CD4-positive, alpha-beta T cell (primary cell): ENCODE measurements at regions not wholly inside any gene's neighbourhood (a gene's known extent, or its start where the extent isn't known, plus 50 kb on each side); places are given as distances from the start of the nearest gene placed in this dataset.

Experiments
- ATAC-seq: fragments of 200-7000 bp; cut with Tn5 transposase; one replicate; pipeline ENCODE4 v1.10.0; 2022; ENCODE audit warnings: mild to moderate bottlenecking; ENCODE audit not compliant: poor library complexity
- CTCF ChIA-PET: fragments of 350-600 bp; sonication (Branson Sonifier 250); formaldehyde crosslinking; loops from one replicate; lab custom pipeline; 2021; ENCODE audit warnings: antibody characterized with exemption, inconsistent platforms; lab: Charles Lee
- POLR2A ChIA-PET: fragments of 350-600 bp; sonication (Branson Sonifier 250); formaldehyde crosslinking; loops from one replicate; lab custom pipeline; 2021; ENCODE audit warnings: antibody characterized with exemption, inconsistent platforms; lab: Charles Lee
- DNase-seq, 14 experiments: peaks; one replicate each; pipeline ENCODE4 v3.0.0-alpha.2; 2013 to 2020; ENCODE audit warnings: mixed read lengths in 2 of 14
- H3K27ac ChIP-seq, 2 donors: one replicate each; pipeline versions ENCODE4 v1.5.1 to v1.7.0; 2013; ENCODE audit warnings: low read length in 2 of 2, low read depth in 1 of 2, mild to moderate bottlenecking in 1 of 2
- H3K27me3 ChIP-seq, 2 experiments: 1 replicate in 1 of 2; 2 replicates in 1 of 2; pipeline versions ENCODE4 v1.6.1 to v1.7.0; 2013; ENCODE audit warnings: low read length in 2 of 2, control low read depth in 1 of 2, mild to moderate bottlenecking in 1 of 2, moderate library complexity in 1 of 2; ENCODE audit not compliant: insufficient read depth in 2 of 2, control insufficient read depth in 1 of 2
- H3K36me3 ChIP-seq: one replicate; pipeline ENCODE4 v1.6.1; 2013; ENCODE audit warnings: low read length, control low read depth; ENCODE audit not compliant: insufficient read depth
- H3K4me1 ChIP-seq: one replicate; pipeline ENCODE4 v1.6.1; 2013; ENCODE audit warnings: low read length, control low read depth; ENCODE audit not compliant: insufficient read depth
- H3K4me3 ChIP-seq: one replicate; pipeline ENCODE4 v1.5.1; 2013; ENCODE audit warnings: mild to moderate bottlenecking, low read length, moderate library complexity
- H3K9me3 ChIP-seq, 2 experiments: 1 replicate in 1 of 2; 2 replicates in 1 of 2; pipeline versions ENCODE4 v1.6.1 to v1.7.0; 2013; ENCODE audit warnings: low read length in 2 of 2, mild to moderate bottlenecking in 2 of 2, control low read depth in 1 of 2, moderate library complexity in 1 of 2; ENCODE audit not compliant: control insufficient read depth in 1 of 2, insufficient read depth in 1 of 2
- H3K27ac Mint-ChIP-seq: one replicate; pipeline ENCODE4 v1.8.0; 2020; ENCODE audit warnings: mixed read lengths
- H3K27me3 Mint-ChIP-seq: one replicate; pipeline ENCODE4 v1.8.0; 2021; ENCODE audit warnings: mixed read lengths
- H3K36me3 Mint-ChIP-seq: one replicate; pipeline ENCODE4 v1.8.0; 2021; ENCODE audit warnings: low read depth, mixed read lengths
- H3K4me1 Mint-ChIP-seq: one replicate; pipeline ENCODE4 v1.8.0; 2021; ENCODE audit warnings: low read depth, mixed read lengths
- H3K4me3 Mint-ChIP-seq: one replicate; pipeline ENCODE4 v1.8.0; 2020; ENCODE audit warnings: mild to moderate bottlenecking, mixed read lengths
- H3K9me3 Mint-ChIP-seq: one replicate; pipeline ENCODE4 v1.8.0; 2020; ENCODE audit warnings: mixed read lengths
- intact Hi-C, 2 experiments: fragments of 100-400 bp; cut with DNase I in 1 of 2; cut with micrococcal nuclease in 1 of 2; formaldehyde crosslinking; loops; one replicate each; pipeline versions ENCODE4 v1.15.1 to v1.9.0; 2023 to 2025; cut with DNase I, micrococcal nuclease
- TF ChIP-seq, protein P1 (sequence below): fragments of 200-600 bp; IDR thresholded peaks from one replicate; pipeline ENCODE4 v1.8.0; 2022; ENCODE audit warnings: antibody characterized with exemption, mild to moderate bottlenecking

DNA sequence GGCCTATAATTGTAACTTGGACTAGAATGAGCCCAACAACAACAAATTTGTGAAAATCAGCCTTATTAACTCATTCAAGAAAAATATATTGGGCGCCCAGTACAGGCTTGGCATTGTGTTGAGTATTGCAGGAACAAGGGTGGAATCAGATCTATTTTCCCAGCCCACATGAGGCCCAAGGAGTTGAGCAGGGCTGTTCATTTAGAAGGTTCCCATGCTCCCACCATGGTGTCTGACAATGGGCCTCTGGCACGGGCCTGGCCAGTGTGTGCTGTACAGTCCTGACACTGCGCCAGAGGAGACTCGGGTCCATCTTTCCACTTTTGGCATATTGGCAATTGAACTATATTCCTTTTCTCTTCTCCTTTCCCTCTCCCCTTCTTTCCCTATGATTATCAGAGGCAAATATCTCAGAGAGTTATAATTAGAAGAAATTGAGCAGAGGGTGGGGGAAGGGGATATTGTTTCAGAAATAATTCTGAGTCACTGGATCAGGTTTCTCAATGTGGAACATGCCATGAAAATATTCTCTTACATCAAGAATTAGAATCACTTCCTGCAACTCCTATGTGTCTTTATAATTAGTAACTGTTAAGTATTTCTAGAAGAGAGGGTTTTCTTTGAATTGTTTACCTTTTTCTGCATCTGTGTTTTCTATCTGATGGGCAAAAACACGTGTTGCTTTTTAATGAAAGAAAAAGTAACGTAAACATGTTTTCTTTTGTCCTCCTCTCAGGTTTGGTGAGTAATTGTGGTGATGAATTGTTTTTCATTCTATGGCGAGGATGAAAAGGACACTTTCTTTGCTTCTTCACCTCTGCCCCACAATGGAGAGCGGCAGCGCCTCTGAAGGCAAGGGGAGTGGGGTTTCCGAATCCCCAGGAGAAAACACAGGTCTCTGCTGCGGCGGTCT is 209.4 kb downstream of the FOXA2 start:
- Histone ChIP-seq H3K9me3 (peaks cover 0 to 3% of the 10 kb centered on the region in 2 experiments), H3K4me3 (no peak overlapping the region), H3K27me3 (no peaks in the 10 kb centered on the region), H3K36me3 (no peaks in the 10 kb centered on the region), H3K4me1 (no peaks in the 10 kb centered on the region), H3K27ac (no peak overlapping the region)
- intact Hi-C loops: no loop called here
- H3K27me3 Mint-ChIP-seq: no peaks in the 10 kb centered on the region
- no peak overlapping the region for H3K4me3 Mint-ChIP-seq
- no peak for ATAC-seq
- no peak overlapping the region for H3K27ac Mint-ChIP-seq
- TF ChIP-seq, protein P1, sequence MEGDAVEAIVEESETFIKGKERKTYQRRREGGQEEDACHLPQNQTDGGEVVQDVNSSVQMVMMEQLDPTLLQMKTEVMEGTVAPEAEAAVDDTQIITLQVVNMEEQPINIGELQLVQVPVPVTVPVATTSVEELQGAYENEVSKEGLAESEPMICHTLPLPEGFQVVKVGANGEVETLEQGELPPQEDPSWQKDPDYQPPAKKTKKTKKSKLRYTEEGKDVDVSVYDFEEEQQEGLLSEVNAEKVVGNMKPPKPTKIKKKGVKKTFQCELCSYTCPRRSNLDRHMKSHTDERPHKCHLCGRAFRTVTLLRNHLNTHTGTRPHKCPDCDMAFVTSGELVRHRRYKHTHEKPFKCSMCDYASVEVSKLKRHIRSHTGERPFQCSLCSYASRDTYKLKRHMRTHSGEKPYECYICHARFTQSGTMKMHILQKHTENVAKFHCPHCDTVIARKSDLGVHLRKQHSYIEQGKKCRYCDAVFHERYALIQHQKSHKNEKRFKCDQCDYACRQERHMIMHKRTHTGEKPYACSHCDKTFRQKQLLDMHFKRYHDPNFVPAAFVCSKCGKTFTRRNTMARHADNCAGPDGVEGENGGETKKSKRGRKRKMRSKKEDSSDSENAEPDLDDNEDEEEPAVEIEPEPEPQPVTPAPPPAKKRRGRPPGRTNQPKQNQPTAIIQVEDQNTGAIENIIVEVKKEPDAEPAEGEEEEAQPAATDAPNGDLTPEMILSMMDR: no peak
- H3K4me1 Mint-ChIP-seq: peaks cover 21% of the 10 kb centered on the region
- CTCF ChIA-PET: no interaction called here
- no peaks in the 10 kb centered on the region for H3K9me3 Mint-ChIP-seq
- POLR2A ChIA-PET: no interaction called here
- DNase-seq: no peak
- H3K36me3 Mint-ChIP-seq: no peaks in the 10 kb centered on the region

DNA sequence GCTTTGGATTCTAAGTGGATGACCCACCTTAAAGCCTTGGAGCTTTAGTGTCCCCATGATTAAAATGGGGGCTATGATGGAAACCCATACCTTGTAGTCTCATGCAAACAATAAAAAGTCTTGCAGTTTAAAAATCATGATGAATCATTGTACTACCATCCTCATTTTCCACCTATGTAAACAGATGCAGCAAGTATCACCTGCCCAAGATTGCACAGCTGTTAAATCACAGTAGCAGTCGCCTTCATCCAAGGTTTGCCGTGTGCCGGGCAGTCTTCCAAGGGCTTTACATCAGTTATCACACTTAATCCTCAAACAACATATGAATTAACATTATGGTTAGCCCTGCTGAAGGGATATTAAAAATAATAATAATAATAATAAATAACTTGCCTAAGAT is 210.3 kb downstream of the FOXA2 start:
- TF ChIP-seq, protein P1: no peak
- H3K9me3 ChIP-seq: peaks cover 0 to 3% of the 10 kb centered on the region in 2 experiments
- Mint-ChIP-seq H3K4me1 (peaks cover 28% of the 10 kb centered on the region), H3K36me3 (no peaks in the 10 kb centered on the region), H3K27me3 (no peaks in the 10 kb centered on the region), H3K27ac (no peak overlapping the region), H3K4me3 (no peak overlapping the region), H3K9me3 (no peaks in the 10 kb centered on the region)
- no peaks in the 10 kb centered on the region for H3K36me3 ChIP-seq
- ATAC-seq (no peak), DNase-seq (no peak)
- no peak overlapping the region for H3K4me3 ChIP-seq
- no peaks in the 10 kb centered on the region for H3K4me1 ChIP-seq
- intact Hi-C loops: no loop called here
- POLR2A ChIA-PET: no interaction called here
- CTCF ChIA-PET: no interaction called here
- no peaks in the 10 kb centered on the region for H3K27me3 ChIP-seq
- no peak overlapping the region for H3K27ac ChIP-seq

DNA sequence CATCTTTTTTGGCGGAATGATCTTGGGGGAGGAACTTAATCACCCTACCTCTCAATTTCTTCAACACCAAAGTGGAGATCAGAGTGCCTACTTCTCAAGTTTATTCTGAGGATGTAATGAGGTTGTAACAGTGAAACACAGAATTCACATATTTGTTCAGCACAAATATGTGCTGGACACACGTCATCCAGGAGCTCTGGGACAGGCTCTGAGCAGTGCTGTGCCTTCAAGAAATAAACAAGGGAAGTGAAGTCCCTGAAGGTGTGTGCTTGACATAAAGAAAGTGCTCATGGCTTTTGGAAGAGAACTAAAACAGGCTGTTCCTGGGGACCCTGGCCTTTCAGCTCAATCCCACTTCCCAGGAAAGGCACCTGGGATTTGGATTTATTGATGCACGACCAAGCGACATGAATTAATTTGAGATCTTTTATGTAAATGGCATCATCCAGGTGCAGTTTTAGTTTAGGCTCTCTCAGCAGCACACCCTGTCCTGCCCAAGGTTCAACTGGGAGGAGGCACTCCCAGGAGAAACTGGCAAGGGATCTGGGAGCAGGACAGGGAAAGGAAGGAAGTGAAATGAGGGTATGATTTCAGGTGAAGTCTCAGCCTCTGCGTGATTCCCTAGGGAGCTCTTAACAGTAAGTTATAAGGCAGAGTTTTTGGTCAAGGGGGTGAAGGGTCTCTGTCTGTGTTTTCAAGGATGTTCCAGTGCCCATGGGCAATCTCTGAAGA is 211.0 kb downstream of the FOXA2 start:
- TF ChIP-seq, protein P1: no peak
- Histone ChIP-seq H3K27ac (no peak overlapping the region), H3K4me3 (no peak overlapping the region), H3K36me3 (no peaks in the 10 kb centered on the region), H3K9me3 (peaks cover 0 to 3% of the 10 kb centered on the region in 2 experiments), H3K4me1 (no peaks in the 10 kb centered on the region), H3K27me3 (no peaks in the 10 kb centered on the region)
- Mint-ChIP-seq H3K27ac (no peak overlapping the region), H3K36me3 (no peaks in the 10 kb centered on the region), H3K4me3 (no peak overlapping the region), H3K9me3 (no peaks in the 10 kb centered on the region), H3K4me1 (peaks cover 28% of the 10 kb centered on the region), H3K27me3 (no peaks in the 10 kb centered on the region)
- ChIA-PET CTCF (no interaction called here), POLR2A (no interaction called here)
- DNase-seq (no peak), ATAC-seq (no peak)
- intact Hi-C loops: no loop called here
